Ishikawa (cell line): ENCODE measurements at regions not wholly inside any gene's neighbourhood (a gene's known extent, or its start where the extent isn't known, plus 50 kb on each side); places are given as distances from the start of the nearest gene placed in this dataset.

ENCODE experiments used
- CEBPB ChIP-seq: IDR thresholded peaks from 2 replicates; pipeline ENCODE4 v1.6.1; 2012
- EGR1 ChIP-seq: IDR thresholded peaks from 2 replicates; pipeline ENCODE4 v1.6.1; 2012
- EP300 ChIP-seq: IDR thresholded peaks from 2 replicates; pipeline ENCODE4 v1.6.1; 2012; ENCODE audit warnings: borderline replicate concordance
- FOXM1 ChIP-seq: IDR thresholded peaks from 2 replicates; pipeline ENCODE4 v1.6.1; 2012; ENCODE audit warnings: low read depth, borderline replicate concordance
- MAX ChIP-seq: IDR thresholded peaks from 2 replicates; pipeline ENCODE4 v1.6.1; 2012
- NFIC ChIP-seq: IDR thresholded peaks from 2 replicates; pipeline ENCODE4 v1.6.1; 2012
- RAD21 ChIP-seq: IDR thresholded peaks from 2 replicates; pipeline ENCODE4 v1.6.1; 2012; ENCODE audit warnings: low read depth
- REST ChIP-seq: IDR thresholded peaks from 2 replicates; pipeline ENCODE4 v1.6.1; 2012; ENCODE audit warnings: low read depth, mild to moderate bottlenecking
- TAF1 ChIP-seq: IDR thresholded peaks from 2 replicates; pipeline ENCODE4 v1.6.1; 2012; ENCODE audit warnings: low read depth, mild to moderate bottlenecking
- TCF12 ChIP-seq: IDR thresholded peaks from 2 replicates; pipeline ENCODE4 v1.6.1; 2012; ENCODE audit warnings: low read depth
- TEAD4 ChIP-seq: IDR thresholded peaks from 2 replicates; pipeline ENCODE4 v1.6.1; 2012
- YY1 ChIP-seq: IDR thresholded peaks from 2 replicates; pipeline ENCODE4 v1.6.1; 2012; ENCODE audit warnings: low read depth
- ZBTB7A ChIP-seq: IDR thresholded peaks from 2 replicates; pipeline ENCODE4 v1.6.1; 2012; ENCODE audit warnings: low read depth

GRCh38 chr13:94860981-94861407 is 148.6 kb upstream of the SOX21 start:
- no peak for TF ChIP-seq EGR1
- no peak for TF ChIP-seq REST
- TF ChIP-seq RAD21 = no peak
- no peak for TF ChIP-seq TAF1
- no peak for TF ChIP-seq FOXM1
- no peak for TF ChIP-seq EP300
- TF ChIP-seq NFIC = no peak
- no peak for TF ChIP-seq TEAD4
- no peak for TF ChIP-seq TCF12
- no peak for TF ChIP-seq MAX
- no peak for TF ChIP-seq ZBTB7A
- no peak for TF ChIP-seq CEBPB
- no peak for TF ChIP-seq YY1
